ENCODE measurements at regions not wholly inside any gene's neighbourhood (a gene's known extent, or its start where the extent isn't known, plus 50 kb on each side); places are given as distances from the start of the nearest gene placed in this dataset.

GRCh38 chr6:129778793-129779192, 68.8 kb upstream of the ARHGAP18 start:
- DNase-seq = no peak

- DNase-seq = no peak
Observed at GRCh38 chr6:129777371-129777770, 67.4 kb upstream of the ARHGAP18 start.

- no peak for DNase-seq
Observed at GRCh38 chr6:129776542-129777330, 66.8 kb upstream of the ARHGAP18 start.

GRCh38 chr6:129774697-129775447, 64.9 kb upstream of the ARHGAP18 start:
- DNase-seq = peak; percentile 83

- no peak for DNase-seq
Observed at GRCh38 chr6:129773304-129773703, 63.3 kb upstream of the ARHGAP18 start.

GRCh38 chr6:129771678-129772077, 61.7 kb upstream of the ARHGAP18 start:
- no peak for DNase-seq

- peak; percentile 46 for DNase-seq
Observed at GRCh38 chr6:129767776-129768485, 58.0 kb upstream of the ARHGAP18 start.

- peak; percentile 71 for DNase-seq
Observed at GRCh38 chr6:129766959-129767728, 57.2 kb upstream of the ARHGAP18 start.

GRCh38 chr6:129764761-129765407, 54.9 kb upstream of the ARHGAP18 start:
- DNase-seq = no peak

- DNase-seq = peak; percentile 58
Observed at GRCh38 chr6:129759796-129760605, 50.0 kb upstream of the ARHGAP18 start.

All from fibroblast of upper back skin (primary cell).